DOHH2 (cell line): ENCODE measurements at regions not wholly inside any gene's neighbourhood (a gene's known extent, or its start where the extent isn't known, plus 50 kb on each side); places are given as distances from the start of the nearest gene placed in this dataset.

Experiments
- H3F3A ChIP-seq: fragments of 200-600 bp; sonication (generic), shearing (Covaris generic); 2 replicates; pipeline ENCODE4 v1.6.0; 2016; ENCODE audit warnings: antibody characterized with exemption, mild to moderate bottlenecking; ENCODE audit not compliant: control insufficient read depth, insufficient read depth
- H3K27ac ChIP-seq: fragments of 200-600 bp; sonication (generic); 2 replicates; pipeline ENCODE4 v1.5.1; 2014; ENCODE audit warnings: low read depth, mild to moderate bottlenecking, low read length, moderate library complexity
- H3K27me3 ChIP-seq: fragments of 200-600 bp; sonication (generic); 2 replicates; pipeline ENCODE4 v1.6.1; 2014; ENCODE audit warnings: mild to moderate bottlenecking, low read length, mixed read lengths; ENCODE audit not compliant: control insufficient read depth
- H3K36me3 ChIP-seq: fragments of 200-600 bp; sonication (generic); 2 replicates; pipeline ENCODE4 v1.6.1; 2014; ENCODE audit warnings: mild to moderate bottlenecking, low read length, moderate library complexity, mixed read lengths; ENCODE audit not compliant: control insufficient read depth
- H3K4me1 ChIP-seq: fragments of 200-600 bp; sonication (generic); 2 replicates; pipeline ENCODE4 v1.6.1; 2014; ENCODE audit warnings: mild to moderate bottlenecking, low read length, mixed read lengths; ENCODE audit not compliant: control insufficient read depth
- H3K4me2 ChIP-seq: fragments of 200-600 bp; sonication (generic); 2 replicates; pipeline ENCODE4 v1.6.0; 2014; ENCODE audit warnings: mild to moderate bottlenecking, low read length, moderate library complexity
- H3K4me3 ChIP-seq: fragments of 200-600 bp; sonication (generic); 2 replicates; pipeline ENCODE4 v1.5.1; 2014; ENCODE audit warnings: mild to moderate bottlenecking, low read length, mixed read lengths
- H3K79me2 ChIP-seq: fragments of 200-600 bp; sonication (generic); 2 replicates; pipeline ENCODE4 v1.6.1; 2014; ENCODE audit warnings: mild to moderate bottlenecking, low read length, mixed read lengths; ENCODE audit not compliant: control insufficient read depth
- H3K9me2 ChIP-seq: fragments of 200-600 bp; sonication (generic); replicated peaks from 2 replicates; pipeline ENCODE4 v1.6.1; 2014; ENCODE audit warnings: mild to moderate bottlenecking, low read length, mixed read lengths; ENCODE audit not compliant: control insufficient read depth
- H3K9me3 ChIP-seq: fragments of 200-600 bp; sonication (generic); 2 replicates; pipeline ENCODE4 v1.6.1; 2014; ENCODE audit warnings: antibody characterized with exemption, low read length, mixed read lengths; ENCODE audit not compliant: control insufficient read depth, insufficient read depth
- H4K20me1 ChIP-seq: fragments of 200-600 bp; sonication (generic); 2 replicates; pipeline ENCODE4 v1.6.0; 2014; ENCODE audit warnings: low read depth, mild to moderate bottlenecking, antibody characterized with exemption, low read length, moderate library complexity; ENCODE audit not compliant: control insufficient read depth, insufficient read depth
- CTCF ChIP-seq: fragments of 200-600 bp; sonication (generic); IDR thresholded peaks from one replicate; pipeline ENCODE4 v1.5.1; 2014; ENCODE audit warnings: antibody characterized with exemption, mild to moderate bottlenecking, low read depth, low read length; ENCODE audit not compliant: poor library complexity, severe bottlenecking
- EZH2phosphoT487 ChIP-seq: fragments of 200-600 bp; sonication (generic); IDR thresholded peaks from 2 replicates; pipeline ENCODE4 v1.6.1; 2017; ENCODE audit warnings: borderline replicate concordance, mild to moderate bottlenecking, antibody characterized with exemption, low read length, moderate library complexity, mixed read lengths

DNA sequence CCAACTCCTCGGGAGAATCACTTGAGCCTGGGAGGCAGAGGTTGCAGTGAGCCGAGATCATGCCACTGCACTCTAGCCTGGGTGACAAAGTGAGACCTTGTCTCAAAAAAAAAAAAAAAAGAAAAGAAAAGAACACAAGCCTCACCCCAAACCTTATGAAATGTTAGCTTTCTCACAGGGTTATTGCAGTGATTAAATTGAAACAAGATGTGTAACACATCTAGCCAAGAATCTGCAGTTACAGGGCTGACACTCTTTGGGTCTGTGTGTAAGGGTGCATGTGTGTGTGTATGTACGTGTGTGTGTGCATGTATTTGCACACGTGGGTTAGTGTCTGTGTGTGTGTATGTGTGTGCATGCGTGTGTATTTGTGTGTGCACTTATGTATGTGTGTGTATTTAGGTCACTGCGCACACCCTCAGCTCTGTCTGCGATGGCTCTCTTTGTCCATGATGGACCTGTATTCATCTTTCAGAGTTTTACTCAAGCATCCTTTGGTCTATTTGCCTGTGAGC is 336.3 kb downstream of the UQCRFS1 start:
- no peaks in the 10 kb centered on the region for H3K27me3 ChIP-seq
- H3K4me2 ChIP-seq: no peak overlapping the region
- H3K79me2 ChIP-seq: no peaks in the 10 kb centered on the region
- H3K9me3 ChIP-seq: no peaks in the 10 kb centered on the region
- no peak overlapping the region for H3K27ac ChIP-seq
- H4K20me1 ChIP-seq: no peaks in the 10 kb centered on the region
- peaks cover 4% of the 10 kb centered on the region for H3K4me1 ChIP-seq
- TF ChIP-seq EZH2phosphoT487: no peak
- no peak for TF ChIP-seq CTCF
- H3K9me2 ChIP-seq: no peaks in the 10 kb centered on the region
- no peak overlapping the region for H3K4me3 ChIP-seq
- no peaks in the 10 kb centered on the region for H3K36me3 ChIP-seq
- H3F3A ChIP-seq: no peaks in the 10 kb centered on the region

GRCh38 chr19:28874742-28875141 is 338.2 kb downstream of the UQCRFS1 start:
- no peaks in the 10 kb centered on the region for H4K20me1 ChIP-seq
- no peak overlapping the region for H3K4me3 ChIP-seq
- no peaks in the 10 kb centered on the region for H3K9me2 ChIP-seq
- H3K4me1 ChIP-seq: no peaks in the 10 kb centered on the region
- H3K27me3 ChIP-seq: no peaks in the 10 kb centered on the region
- no peak for TF ChIP-seq EZH2phosphoT487
- no peaks in the 10 kb centered on the region for H3K9me3 ChIP-seq
- no peaks in the 10 kb centered on the region for H3F3A ChIP-seq
- H3K79me2 ChIP-seq: no peaks in the 10 kb centered on the region
- no peaks in the 10 kb centered on the region for H3K36me3 ChIP-seq
- no peak overlapping the region for H3K27ac ChIP-seq
- H3K4me2 ChIP-seq: no peak overlapping the region

GRCh38 chr19:28873301-28873700 is 339.6 kb downstream of the UQCRFS1 start:
- TF ChIP-seq CTCF (no peak), EZH2phosphoT487 (no peak)
- H3K4me1 ChIP-seq: no peaks in the 10 kb centered on the region
- H4K20me1 ChIP-seq: no peaks in the 10 kb centered on the region
- H3K27me3 ChIP-seq: no peaks in the 10 kb centered on the region
- no peak overlapping the region for H3K4me2 ChIP-seq
- H3K9me2 ChIP-seq: no peaks in the 10 kb centered on the region
- no peaks in the 10 kb centered on the region for H3K36me3 ChIP-seq
- no peak overlapping the region for H3K4me3 ChIP-seq
- H3K79me2 ChIP-seq: no peaks in the 10 kb centered on the region
- H3F3A ChIP-seq: no peaks in the 10 kb centered on the region
- no peak overlapping the region for H3K27ac ChIP-seq
- H3K9me3 ChIP-seq: no peaks in the 10 kb centered on the region

DNA sequence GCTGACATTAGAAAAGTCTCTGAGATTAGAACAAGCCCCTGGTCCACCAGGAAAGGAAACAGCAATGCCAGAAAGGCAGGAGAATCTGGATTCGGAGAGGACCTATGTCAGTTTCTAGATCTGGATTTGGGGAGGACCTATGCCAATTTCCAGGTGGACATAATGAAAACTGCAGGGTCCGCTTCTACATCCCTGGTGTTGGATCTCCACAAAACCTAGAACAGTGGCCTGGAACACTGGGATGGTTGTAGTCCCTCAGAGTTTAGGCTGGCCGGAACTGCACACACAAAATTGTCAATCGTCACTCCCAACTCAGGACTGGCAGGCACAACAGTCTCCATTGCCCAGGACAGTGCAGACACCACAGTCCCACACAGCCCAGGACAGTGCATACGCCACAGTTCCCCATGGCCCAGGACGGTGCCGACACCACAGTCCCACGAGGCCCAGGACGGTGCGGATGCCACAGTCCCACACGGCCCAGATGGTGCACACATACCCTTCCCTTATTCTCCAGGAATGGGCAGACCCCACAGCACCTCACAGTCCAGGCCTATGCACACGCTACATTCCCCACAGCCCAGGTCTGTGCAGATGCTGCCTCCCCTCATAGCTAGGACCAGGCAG is 341.7 kb downstream of the UQCRFS1 start:
- Histone ChIP-seq H3F3A (no peaks in the 10 kb centered on the region), H3K79me2 (no peaks in the 10 kb centered on the region), H3K4me1 (no peaks in the 10 kb centered on the region), H3K27ac (no peak overlapping the region), H3K4me2 (no peak overlapping the region), H3K9me3 (no peaks in the 10 kb centered on the region), H3K36me3 (no peaks in the 10 kb centered on the region), H3K4me3 (no peak overlapping the region), H3K27me3 (no peaks in the 10 kb centered on the region), H3K9me2 (no peaks in the 10 kb centered on the region), H4K20me1 (no peaks in the 10 kb centered on the region)
- TF ChIP-seq CTCF (no peak), EZH2phosphoT487 (no peak)
